GM18507 (cell line): ENCODE measurements at regions not wholly inside any gene's neighbourhood (a gene's known extent, or its start where the extent isn't known, plus 50 kb on each side); places are given as distances from the start of the nearest gene placed in this dataset.
A peak's percentile ranks its signal among the peaks of the same experiment; 100 is the strongest.

ENCODE experiments used
- DNase-seq: peaks from one replicate; pipeline ENCODE4 v3.0.0; 2011; ENCODE audit warnings: low read depth; ENCODE audit not compliant: insufficient read length; ENCODE audit errors: extremely low spot score
- FAIRE-seq: peaks from 2 replicates; lab custom pipeline; 2011; peaks lifted over from hg19 to GRCh38; lab: Jason Lieb, UNC

GRCh38 chr10:101295261-101295660 is 58.7 kb upstream of the BTRC start:
- DNase-seq (no peak), FAIRE-seq (no peak)

GRCh38 chr10:101297901-101298486 is 56.0 kb upstream of the BTRC start:
- DNase-seq: peak; percentile 49
- peak; percentile 83 for FAIRE-seq

- DNase-seq (no peak), FAIRE-seq (no peak)
Observed at GRCh38 chr10:101299211-101299610, 54.8 kb upstream of the BTRC start.

GRCh38 chr10:101301111-101301731 is 52.7 kb upstream of the BTRC start:
- FAIRE-seq (no peak), DNase-seq (no peak)

- DNase-seq: no peak
Observed at GRCh38 chr10:101303087-101303703, 50.8 kb upstream of the BTRC start.

More at GRCh38 chr10:101303087-101303703, 50.8 kb upstream of the BTRC start:
- FAIRE-seq: no peak
